Esophagus squamous epithelium (tissue), 4 donors: ENCODE measurements at regions not wholly inside any gene's neighbourhood (a gene's known extent, or its start where the extent isn't known, plus 50 kb on each side); places are given as distances from the start of the nearest gene placed in this dataset.

ENCODE experiments used
- POLR2A ChIP-seq, 4 donors: fragments of 450-650 bp; IDR thresholded peaks; one replicate each; pipeline ENCODE4 v1.6.1; 2017; ENCODE audit warnings: antibody characterized with exemption in 4 of 4, mild to moderate bottlenecking in 4 of 4, moderate library complexity in 3 of 4
- TF ChIP-seq, protein P1 (sequence below), 6 experiments: fragments of 450-650 bp in 4 of 6; fragments of 200-600 bp in 2 of 6; sonication (generic) in 2 of 6; IDR thresholded peaks; one replicate each; pipeline ENCODE4 v1.5.1; 2016 to 2019; ENCODE audit warnings: antibody characterized with exemption in 6 of 6, mild to moderate bottlenecking in 4 of 6, moderate library complexity in 4 of 6

DNA sequence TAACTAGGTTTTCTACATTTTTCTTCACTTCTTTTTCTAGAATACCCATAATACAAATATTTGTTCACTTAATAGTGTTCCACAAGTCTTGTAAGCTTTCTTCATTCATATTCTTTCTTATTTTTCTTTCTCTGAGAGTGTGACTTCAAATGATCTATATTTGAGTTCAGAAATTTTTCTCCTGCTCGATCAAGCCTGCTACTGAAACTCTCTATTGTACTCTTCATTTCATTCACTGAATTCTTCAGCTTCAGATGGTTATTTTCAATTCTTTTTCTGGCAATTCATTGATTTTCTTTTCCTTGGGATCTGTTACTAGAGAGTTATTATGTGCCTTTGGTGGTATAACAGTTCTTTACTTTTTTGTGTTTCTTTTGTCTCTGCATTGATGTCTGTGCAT is 82.5 kb upstream of the CAMK1G start:
- TF ChIP-seq, protein P1, sequence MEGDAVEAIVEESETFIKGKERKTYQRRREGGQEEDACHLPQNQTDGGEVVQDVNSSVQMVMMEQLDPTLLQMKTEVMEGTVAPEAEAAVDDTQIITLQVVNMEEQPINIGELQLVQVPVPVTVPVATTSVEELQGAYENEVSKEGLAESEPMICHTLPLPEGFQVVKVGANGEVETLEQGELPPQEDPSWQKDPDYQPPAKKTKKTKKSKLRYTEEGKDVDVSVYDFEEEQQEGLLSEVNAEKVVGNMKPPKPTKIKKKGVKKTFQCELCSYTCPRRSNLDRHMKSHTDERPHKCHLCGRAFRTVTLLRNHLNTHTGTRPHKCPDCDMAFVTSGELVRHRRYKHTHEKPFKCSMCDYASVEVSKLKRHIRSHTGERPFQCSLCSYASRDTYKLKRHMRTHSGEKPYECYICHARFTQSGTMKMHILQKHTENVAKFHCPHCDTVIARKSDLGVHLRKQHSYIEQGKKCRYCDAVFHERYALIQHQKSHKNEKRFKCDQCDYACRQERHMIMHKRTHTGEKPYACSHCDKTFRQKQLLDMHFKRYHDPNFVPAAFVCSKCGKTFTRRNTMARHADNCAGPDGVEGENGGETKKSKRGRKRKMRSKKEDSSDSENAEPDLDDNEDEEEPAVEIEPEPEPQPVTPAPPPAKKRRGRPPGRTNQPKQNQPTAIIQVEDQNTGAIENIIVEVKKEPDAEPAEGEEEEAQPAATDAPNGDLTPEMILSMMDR (IDR thresholded peaks at IDR 0.05) = no peak
- no peak for TF ChIP-seq POLR2A (IDR thresholded peaks at IDR 0.05)
